Ecto neural progenitor cell (in vitro differentiated cells): ENCODE measurements at regions not wholly inside any gene's neighbourhood (a gene's known extent, or its start where the extent isn't known, plus 50 kb on each side); places are given as distances from the start of the nearest gene placed in this dataset.

ENCODE experiments used
- DNase-seq: peaks from one replicate; pipeline ENCODE4 v3.0.0-alpha.2; 2018; ENCODE audit warnings: low spot score

DNA sequence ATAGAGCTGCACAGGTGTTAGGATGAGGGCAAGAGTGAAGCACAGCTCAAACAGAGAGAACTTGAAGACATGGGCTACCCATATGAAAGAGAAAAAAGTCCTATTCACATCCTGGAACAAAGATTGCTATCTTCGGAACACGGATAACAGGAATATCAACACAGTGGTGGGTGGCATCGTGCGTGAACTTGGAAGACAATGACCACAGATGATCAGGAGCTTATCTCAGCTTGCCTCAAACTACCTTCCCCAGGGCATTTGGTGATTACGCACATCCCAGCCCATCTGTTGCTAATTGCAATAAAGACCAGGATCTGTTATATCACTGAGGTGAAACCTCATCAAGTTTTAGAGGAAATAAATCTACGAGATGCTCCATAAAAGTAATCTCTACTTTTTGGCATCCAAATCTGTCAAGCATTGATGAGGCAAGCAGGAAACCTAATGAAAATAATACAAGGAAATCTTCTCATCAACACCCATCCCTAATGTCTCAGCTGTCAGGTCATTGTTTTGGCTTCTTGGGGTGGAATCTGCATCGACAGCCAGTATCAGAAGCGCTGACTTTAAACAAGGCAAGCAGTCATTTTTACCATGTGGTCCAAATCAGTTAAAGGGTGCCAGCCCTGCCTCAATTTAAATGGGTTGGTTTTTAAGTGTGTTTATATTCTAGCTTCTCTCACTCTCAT, 188.2 kb downstream of the SPCS3 start:
- DNase-seq: no peak

DNA sequence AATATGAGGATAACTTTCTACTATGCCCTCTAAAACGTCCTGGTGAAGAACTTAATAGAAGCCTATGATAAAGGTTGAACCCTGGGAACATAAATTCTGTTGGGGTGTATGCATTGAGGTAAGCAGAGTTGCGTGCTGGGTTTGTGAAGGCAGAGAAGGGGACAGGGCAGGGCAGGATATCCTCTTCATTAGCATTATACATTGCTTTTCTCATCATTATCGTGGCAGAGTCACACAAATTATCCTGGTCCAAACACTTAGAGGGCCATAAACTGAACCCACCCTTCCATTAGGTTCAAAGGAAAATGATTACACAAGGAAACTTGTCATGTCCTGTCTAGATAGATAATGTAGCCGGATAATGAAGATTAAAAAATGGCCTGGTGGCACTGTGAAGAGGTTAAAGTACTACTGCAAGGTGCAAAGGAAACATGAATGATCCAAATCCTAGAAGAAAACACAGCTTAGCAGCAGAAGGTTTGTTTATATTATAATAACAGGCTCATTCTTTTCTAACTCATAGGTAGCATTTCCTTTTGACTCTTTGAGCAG, 189.1 kb downstream of the SPCS3 start:
- no peak for DNase-seq

DNA sequence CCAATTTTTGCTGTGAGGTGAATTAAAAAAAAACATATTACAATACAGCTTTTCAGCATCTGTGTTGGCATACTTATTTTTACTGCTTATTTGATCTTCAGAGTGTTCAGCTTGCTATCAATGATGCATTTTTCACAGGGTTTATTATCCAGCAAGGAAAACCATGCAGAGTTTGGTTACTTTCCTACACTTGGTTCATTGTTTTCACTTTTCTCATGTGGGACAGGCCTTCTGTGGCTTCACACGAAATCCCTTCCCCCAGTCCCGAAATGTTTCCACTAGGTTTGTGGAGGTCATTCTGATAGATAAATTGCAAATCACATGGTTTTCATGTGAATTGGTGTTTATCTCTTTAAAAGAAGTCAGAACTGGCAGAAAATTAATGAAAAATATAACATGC, 205.8 kb downstream of the SPCS3 start:
- no peak for DNase-seq

DNA sequence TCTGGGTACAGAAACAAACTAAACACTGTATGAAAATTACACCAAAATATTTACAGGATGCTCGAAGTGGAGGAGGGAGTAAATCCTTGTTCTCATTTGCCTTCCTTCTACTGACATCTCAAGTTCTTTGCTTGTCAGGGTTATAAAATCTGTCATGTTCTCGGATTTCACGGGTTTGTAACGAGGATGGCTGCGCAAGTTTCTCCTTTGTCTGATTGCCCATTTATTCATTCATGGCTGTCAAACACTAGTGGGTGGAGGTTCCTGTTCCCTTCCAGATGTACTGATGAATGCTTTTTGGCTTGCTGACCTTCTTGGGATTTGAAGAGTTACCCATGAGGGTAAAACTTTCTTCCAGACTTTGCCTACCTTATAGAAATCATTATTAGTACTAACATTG, 206.9 kb downstream of the SPCS3 start:
- no peak for DNase-seq

DNA sequence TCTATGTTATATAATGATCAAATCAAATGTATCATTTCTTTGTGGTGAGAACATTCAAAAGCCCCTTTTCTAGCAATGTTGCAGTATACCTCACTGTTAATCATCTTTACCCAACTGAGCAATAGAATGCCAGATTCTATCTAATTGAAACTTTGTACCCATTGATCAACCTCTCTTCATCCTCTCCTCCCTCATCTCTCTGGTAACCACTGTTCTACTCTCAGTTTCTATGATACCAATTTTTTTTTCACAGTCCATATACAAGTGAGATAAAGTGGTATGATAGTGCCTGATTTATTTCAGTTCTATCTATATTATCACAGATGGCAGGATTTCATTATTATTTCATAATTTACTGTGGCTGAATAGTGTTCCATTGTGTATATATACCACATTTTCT, 209.8 kb downstream of the SPCS3 start:
- DNase-seq: no peak

DNA sequence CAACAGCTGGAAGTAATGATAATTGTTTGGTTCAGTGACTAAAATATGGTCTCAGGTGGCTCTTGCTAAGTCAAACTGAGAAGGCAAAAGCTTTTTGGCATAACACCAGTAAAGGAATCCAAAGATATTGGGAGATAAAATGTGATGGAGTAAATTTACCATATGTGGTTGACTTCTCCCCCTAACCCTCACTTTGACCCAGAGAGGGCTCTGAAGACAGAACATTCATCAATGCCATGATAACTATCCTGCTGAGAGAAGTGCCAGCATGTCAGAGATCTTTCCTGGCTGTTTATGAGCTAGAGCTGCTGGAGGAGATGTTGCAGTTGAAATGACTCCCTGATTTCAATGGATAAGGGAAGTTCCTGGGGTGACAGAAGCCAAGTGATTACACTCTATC, 213.4 kb downstream of the SPCS3 start:
- no peak for DNase-seq

DNA sequence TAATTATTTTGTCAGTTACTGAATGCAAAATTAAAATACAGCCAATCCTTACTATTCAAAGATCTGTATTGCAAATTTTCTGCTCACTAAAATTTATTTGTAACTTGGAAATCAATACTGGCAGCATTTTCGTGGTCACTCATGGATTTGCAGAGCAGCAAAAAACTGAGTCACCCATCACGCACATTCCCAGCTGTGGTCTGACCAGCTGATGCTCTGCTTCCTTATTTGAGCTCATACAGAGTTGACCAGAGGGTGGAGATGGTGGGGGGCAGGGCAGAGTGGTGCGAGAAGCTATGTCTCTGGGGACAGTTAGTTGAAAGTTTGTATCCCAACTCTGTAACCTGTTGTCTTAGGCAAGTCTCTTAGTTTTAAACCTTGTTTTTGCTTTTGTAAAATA, 214.8 kb downstream of the SPCS3 start:
- DNase-seq: no peak

DNA sequence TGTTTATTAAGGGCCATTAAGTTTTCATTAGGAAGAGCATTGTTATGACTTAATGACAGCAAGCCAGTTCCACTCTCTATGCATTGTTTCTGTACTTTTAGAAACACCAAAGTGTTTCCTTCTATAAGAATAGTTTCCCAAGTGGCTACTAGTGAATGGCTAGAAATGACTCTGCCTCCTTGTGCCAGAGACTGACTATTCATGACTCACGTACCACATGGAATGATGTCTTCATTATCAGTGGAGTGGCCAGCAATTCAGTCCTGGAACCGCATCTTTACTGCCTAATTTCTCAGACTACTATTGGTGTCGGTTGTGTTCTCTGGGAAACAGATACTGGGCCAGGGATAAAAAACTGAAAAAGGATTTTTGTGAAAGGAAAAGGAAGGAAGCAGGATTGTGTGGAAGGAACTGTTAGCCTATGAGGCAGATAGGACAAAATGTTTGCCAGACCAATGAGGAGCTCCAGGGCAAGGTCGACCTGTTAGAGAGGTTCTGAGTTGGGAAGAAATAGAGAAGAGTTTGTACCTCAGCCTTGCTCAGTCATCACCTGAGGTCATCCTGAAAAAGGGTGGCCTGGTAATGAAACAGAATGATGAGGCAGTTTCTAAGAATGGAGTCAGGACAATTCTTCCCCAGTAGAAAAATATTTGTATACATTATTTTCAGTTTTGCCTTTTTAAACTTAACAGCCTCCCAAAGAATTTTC, 218.6 kb downstream of the SPCS3 start:
- DNase-seq: no peak

DNA sequence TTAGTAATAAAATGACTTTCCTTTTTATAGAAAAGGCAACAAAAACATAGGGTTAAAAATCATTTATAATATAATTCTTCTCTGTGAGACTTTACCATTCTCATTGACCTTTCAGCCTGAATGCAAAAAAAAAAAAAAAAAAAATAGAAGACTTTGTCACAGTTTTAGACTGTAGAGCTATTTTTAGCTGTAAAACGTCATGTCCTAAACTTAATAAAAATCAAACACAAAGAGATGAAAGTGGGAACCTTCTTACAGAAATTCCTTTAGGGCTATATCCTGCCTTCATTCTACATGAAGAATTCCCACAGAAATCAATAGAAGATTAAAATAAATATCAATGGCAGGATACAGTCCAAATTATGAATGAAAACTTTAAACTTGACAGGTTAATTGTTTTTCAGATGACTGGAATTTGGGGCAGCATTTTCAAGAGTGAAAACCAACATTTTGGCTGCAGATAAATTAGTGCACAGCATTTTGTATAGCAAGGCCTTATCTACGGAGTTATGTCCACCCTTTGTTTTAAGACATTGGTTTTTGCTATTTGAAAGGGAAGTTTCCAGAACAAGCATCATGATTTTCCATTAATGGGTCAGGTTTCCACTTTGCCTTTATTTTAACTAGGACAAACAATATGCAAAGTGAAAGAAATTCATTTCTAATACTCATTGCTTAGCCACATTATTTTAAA, 219.5 kb downstream of the SPCS3 start:
- DNase-seq: no peak

DNA sequence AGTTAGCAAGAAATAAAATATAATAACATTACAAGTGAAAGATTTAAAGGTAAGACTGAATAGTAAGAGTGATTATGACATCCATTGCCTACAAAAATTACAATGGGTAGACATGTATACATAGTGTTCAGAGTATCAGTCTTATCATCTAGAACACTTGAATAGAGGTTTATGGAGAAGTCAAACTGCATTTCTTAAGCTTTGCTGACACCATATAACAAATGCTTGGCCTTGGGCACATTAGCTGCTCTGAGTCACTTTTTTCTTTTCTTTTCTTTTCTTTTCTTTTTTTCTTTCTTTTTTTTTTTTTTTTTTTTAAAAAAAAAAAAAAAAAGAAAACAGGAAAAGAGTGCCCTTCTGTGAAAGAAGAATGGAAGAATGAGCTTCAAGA, 220.0 kb downstream of the SPCS3 start:
- DNase-seq: no peak

DNA sequence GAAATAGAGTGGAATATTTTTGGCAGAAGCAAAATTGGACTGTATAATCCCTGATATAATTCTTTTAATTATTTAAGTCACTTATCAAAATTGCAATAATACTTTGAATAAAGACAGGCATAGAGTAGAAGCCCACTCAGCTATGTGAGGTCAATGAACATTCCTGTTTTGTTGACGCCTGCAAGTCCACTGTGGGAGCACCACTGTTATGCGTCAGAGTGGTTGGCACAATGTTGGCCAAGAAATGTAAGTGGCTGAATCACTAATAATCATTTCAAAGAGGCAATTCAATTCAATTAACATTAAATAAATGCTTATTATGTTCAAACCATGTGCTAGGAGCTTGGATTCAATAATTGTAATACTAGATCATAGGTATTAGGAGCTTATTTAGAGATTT, 221.0 kb downstream of the SPCS3 start:
- DNase-seq: no peak

DNA sequence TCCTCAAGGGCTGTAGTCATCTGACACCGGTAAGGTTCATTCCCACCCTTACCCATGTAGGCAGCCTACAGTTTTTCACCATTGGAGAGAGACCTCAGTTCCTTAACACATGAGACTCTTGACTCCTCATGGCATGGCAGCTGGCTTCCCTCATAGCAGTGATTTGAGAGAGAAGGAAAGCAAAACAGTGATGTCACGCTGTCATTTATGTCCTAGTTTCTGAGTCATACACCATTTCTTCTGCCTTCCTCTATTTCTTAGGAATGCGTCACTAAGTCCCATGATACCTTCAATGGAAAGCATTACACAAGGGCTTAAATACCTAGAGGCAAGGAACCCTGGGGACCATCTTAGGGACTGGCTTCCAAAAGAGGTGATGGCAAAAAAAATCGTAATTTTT, 226.1 kb downstream of the SPCS3 start:
- no peak for DNase-seq

DNA sequence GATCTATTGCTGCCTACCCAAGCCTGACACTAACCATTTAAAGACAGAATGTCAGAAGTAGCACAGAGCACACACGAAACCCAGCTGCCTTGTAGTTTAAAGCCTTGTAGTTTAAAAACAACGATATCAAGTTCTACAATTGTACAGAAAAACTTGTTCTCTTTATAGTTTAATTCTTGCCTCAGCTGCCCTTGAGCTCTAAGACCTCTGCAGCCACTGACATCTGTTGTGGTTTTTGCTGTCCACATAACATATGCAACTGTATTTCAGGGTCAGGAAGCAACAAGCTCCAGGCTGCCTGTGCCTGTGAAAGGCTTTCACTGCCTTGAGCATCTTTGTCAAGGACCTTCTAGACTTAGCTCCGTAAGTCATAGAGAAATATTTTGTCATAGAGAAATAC, 227.2 kb downstream of the SPCS3 start:
- no peak for DNase-seq

DNA sequence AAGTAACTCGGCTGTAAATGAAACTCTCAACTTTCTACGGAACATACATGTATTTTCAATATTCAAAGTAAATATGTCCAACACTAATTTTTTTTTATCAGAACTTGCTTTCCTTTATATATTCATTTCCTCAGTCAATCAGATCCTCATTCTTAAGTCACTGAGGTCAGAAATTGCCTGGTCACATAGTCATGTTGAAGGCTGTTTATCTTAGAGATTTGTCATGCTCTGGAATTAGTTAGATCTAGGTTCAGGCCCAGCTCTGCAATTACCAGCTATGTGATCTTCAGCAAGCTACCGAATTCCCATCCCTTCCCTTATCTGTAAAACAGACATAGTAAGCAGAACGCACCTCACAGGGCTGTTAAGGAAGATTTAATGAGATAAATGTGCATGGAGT, 228.8 kb downstream of the SPCS3 start:
- DNase-seq: no peak

DNA sequence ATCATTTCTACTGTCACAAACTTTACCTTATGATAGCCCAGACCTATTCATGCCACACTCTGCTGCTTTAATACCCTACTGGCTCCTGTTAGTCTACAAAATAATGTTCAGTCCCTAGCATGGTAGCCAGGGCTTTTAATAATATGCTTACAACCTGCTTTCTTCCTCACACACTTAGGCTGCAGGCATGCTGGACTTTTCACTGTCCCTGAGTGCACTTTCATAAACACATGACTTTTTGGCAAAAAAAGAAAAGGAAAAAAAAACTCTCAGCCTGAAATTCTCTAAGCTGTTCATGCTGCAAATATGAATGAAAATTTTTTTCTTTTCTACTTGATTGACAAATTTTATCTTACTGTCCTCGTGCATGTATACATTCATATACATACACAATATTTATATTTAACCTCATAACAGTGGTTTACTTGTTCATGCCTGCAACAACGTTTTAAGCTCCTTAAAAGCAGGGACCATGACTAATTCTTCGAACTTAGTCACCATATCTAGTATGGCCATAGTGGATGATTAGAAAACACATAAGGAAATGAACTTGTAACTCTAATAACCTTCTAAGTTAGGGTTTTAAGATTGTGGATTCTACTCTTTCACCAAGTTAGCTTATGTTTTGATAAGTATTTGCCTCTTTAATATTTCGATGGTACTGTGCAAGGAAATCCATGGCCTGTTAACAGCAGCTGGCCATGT, 229.5 kb downstream of the SPCS3 start:
- DNase-seq: no peak

DNA sequence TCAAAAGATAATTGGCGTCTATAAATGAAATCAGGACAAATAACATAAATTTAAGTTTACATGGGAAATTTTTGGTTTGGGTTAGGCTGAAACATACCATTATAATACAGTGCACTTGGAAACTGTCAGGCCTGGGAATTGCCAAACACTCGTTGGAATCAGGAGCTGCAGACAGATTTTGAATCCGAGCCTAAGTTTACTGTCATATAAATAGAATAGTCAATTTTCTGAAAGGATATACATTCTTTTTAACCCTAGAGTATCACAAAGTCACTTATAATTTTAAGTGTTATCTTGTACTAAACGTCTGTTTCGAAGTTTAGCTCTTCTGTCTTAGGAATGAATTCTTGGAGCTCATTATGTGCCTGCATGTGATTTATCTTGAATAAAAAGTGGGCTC, 234.1 kb downstream of the VEGFC start:
- no peak for DNase-seq

DNA sequence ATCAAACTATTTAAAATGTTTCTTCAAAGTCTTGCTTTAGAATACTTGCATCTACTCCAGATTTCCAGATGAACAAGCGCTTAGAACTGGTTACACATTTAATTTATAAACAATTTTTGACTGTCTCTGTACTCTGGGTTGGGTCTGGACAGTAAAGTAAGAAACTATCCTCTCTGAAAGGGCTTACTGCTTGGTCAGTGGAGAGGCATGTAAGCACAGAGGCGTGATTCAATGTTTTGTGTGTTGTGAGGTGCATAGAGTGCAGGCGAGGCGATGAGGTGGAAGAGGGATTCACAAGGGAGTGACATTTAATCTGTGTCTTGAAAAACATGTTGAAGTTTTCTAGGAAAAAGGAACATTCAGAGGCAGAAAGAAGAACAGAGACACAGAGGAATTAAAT, 231.4 kb downstream of the VEGFC start:
- no peak for DNase-seq

DNA sequence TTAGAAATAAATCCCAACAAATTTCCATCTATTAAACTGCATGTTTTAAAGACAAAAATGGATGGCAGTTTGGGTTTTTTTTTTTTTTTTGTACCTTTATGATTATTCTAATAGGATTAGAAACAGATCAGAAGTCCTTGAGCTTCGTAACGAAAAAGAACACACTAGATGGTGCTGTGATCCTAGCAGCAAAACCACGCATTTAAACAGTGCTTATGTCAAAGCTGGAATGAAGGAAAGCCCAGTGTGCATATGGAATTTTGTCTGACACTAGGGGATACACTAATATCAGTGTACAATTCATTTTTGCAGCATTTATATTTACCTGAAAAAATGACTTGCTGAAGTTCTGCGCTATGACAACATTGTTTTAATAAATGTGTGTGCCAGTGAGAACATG, 229.1 kb downstream of the VEGFC start:
- DNase-seq: no peak

DNA sequence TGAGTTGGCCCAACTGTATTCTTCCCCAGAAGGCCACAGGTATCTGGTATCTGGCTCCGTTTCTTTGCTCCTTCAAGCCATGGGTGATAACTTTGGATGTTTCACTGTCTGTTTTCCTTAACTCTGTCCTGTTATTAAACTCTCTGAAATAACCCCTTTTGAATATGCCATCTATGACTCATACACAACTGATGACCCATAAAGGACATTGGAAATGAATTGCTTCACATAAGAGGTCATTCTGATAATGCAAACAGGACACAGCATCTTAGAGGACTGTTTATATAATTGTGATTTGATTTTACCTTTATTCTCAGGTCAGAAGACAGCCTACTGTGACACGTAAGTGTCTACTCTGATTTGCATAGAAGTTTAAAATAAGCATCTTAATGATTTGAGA, 227.7 kb downstream of the VEGFC start:
- no peak for DNase-seq

DNA sequence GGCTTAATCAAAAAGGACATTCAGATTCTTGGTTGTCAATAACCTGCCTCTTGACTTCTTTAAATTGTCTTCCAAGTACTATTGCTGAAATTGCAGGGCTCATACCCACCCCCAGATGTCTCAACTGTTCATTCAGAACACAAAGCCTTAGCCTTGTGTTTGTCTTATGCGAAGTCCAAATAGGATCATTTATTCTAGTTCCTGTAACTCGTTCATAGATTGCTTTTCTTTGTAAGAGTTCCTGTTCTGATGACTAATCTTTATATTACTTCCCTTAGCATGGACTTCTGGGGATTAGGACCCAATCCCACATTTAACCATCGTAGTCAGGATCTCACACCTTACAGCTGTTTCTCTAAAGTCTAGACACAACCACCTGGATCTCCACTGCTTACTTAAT, 226.0 kb downstream of the VEGFC start:
- no peak for DNase-seq

DNA sequence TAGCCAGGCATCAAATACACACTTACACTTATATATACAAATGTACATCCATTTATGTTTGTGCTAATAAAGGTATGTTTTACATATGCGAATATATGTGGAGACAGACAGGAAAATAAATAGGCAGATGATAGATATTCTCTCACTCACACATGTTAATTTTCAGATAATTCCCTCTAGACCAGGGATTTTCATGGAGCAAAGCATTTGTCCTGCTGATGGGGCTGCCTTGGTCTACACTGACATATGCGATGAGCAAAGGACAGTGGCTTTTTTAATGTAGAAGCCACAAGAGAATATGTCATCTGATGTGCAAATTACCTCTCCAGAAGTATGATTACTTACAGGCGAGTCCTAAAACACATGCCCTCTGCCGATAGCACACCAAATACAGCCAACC, 224.5 kb downstream of the VEGFC start:
- no peak for DNase-seq

DNA sequence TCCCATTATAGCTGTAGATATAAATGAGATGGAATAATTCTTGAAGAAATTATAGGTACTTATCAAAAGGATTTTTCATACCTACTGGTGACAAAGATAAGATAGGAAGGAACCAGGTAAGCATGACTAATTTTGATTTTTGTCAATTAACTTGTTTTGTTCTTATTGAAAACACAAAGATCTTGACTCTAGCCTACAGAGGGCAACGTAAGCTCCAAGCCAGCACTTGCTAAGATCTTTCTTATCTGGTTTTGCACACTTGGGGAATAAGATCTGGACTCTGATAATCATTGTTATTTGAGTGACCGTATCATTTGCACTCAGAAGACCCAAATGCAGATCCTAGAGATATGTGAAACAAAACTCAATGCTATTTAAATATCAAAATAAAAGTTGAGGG, 223.4 kb downstream of the VEGFC start:
- DNase-seq: no peak

DNA sequence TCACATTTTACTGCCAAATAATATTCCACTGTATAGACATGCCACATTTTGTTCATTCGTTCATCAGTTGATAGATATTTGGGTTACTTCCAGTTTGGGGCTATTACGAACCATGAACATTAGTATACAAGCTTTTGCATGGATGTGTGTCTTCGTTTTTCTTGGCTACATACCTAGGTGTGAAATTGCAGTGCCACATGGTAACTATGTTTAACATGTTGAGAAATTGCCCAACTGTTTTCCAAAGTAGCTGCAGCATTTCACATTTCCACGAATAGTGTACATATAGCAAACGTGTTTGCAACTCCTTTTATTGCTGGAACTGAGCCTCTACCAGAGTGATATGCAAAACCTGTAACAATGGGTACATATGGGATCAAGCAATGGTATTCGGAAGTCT, 221.5 kb downstream of the VEGFC start:
- no peak for DNase-seq
